ENCODE measurements at regions not wholly inside any gene's neighbourhood (a gene's known extent, or its start where the extent isn't known, plus 50 kb on each side); places are given as distances from the start of the nearest gene placed in this dataset.

- TF ChIP-seq CTCF (IDR thresholded peaks at IDR 0.05; ENCODE audit: low read depth, low read length) (no peak), EZH2phosphoT487 (IDR thresholded peaks at IDR 0.05; ENCODE audit: low read depth) (no peak)
Observed at GRCh38 chr13:34257966-34258365, 440.0 kb downstream of the RFC3 start.

Data from OCI-LY3 (cell line).